Fibroblast of lung (primary cell): ENCODE measurements at regions not wholly inside any gene's neighbourhood (a gene's known extent, or its start where the extent isn't known, plus 50 kb on each side); places are given as distances from the start of the nearest gene placed in this dataset.

Experiments
- DNase-seq, 2 donors: peaks; one replicate each; pipeline versions ENCODE4 v3.0.0 to v3.0.0-alpha.2; 2010; ENCODE audit warnings: low read depth in 2 of 2
- H2AFZ ChIP-seq: 2 replicates; pipeline ENCODE4 v1.5.1; 2012; ENCODE audit warnings: low read length, control low read depth, inconsistent platforms
- H3K27ac ChIP-seq: 2 replicates; pipeline ENCODE4 v1.5.1; 2011; ENCODE audit warnings: low read length, control low read depth; ENCODE audit not compliant: insufficient read depth
- H3K27me3 ChIP-seq: 2 replicates; pipeline ENCODE4 v1.5.1; 2011; ENCODE audit warnings: mild to moderate bottlenecking, low read length; ENCODE audit not compliant: control insufficient read depth, insufficient read depth
- H3K36me3 ChIP-seq: 2 replicates; pipeline ENCODE4 v1.5.1; 2011; ENCODE audit warnings: low read length; ENCODE audit not compliant: control insufficient read depth, insufficient read depth
- H3K4me1 ChIP-seq: 2 replicates; pipeline ENCODE4 v1.5.1; 2011; ENCODE audit warnings: low read length; ENCODE audit not compliant: control insufficient read depth, insufficient read depth; ENCODE audit errors: extremely low read depth
- H3K4me2 ChIP-seq: 2 replicates; pipeline ENCODE4 v1.5.1; 2011; ENCODE audit warnings: low read length, control low read depth; ENCODE audit not compliant: insufficient read depth; ENCODE audit errors: extremely low read depth
- H3K4me3 ChIP-seq, 4 experiments: fragments of 200-600 bp in 1 of 4; sonication (generic) in 1 of 4; replicated peaks in 1 of 4; 2 replicates each; pipeline ENCODE4 v1.5.1; 2011 to 2016; ENCODE audit warnings: low read length in 4 of 4, low read depth in 3 of 4, mild to moderate bottlenecking in 3 of 4, control low read depth in 2 of 4, inconsistent platforms in 1 of 4, mixed read lengths in 1 of 4; ENCODE audit not compliant: insufficient read depth in 1 of 4; ENCODE audit errors: control extremely low read depth in 1 of 4
- H3K79me2 ChIP-seq: 2 replicates; pipeline ENCODE4 v1.5.1; 2012; ENCODE audit warnings: mild to moderate bottlenecking, low read length, inconsistent platforms; ENCODE audit not compliant: control insufficient read depth, insufficient read depth
- H3K9ac ChIP-seq: 2 replicates; pipeline ENCODE4 v1.5.1; 2011; ENCODE audit warnings: mild to moderate bottlenecking, low read length, control low read depth; ENCODE audit not compliant: insufficient read depth
- H3K9me3 ChIP-seq: 2 replicates; pipeline ENCODE4 v1.5.1; 2012; ENCODE audit warnings: low read depth, low read length; ENCODE audit not compliant: control insufficient read depth, insufficient read depth
- H4K20me1 ChIP-seq: 2 replicates; pipeline ENCODE4 v1.5.1; 2011; ENCODE audit warnings: low read length; ENCODE audit not compliant: control insufficient read depth, insufficient read depth; ENCODE audit errors: extremely low read depth
- EZH2 ChIP-seq: IDR thresholded peaks from 2 replicates; pipeline ENCODE4 v1.5.1; 2012; ENCODE audit warnings: low read length, control low read depth, mild to moderate bottlenecking; ENCODE audit errors: missing control alignments
- TF ChIP-seq, protein P1 (sequence below), 2 donors: IDR thresholded peaks in 1 of 2; conservative IDR thresholded peaks in 1 of 2; 1 replicate in 1 of 2; 2 replicates in 1 of 2; pipeline ENCODE4 v1.5.1; 2011 to 2012; ENCODE audit warnings: low read length in 2 of 2, control low read depth in 1 of 2, inconsistent platforms in 1 of 2, low read depth in 1 of 2, mild to moderate bottlenecking in 1 of 2

DNA sequence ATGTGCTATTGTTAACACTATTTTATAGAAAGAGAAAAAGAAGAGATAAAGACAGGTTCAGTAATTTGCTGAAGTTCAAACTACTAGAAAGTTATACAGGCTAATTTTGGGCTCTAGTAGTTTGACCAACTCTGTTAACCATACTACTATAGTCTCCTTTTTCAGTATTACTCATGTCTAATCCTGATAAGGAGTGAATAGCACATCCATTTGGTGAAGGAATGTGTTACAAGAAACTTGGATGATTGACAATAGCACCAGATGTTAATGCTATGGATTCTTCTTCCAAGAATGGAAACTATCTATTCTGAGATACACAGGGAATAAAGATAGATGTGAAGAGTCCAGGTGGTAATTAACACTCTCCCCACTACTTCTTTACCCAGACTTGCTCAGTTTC, 677.3 kb downstream of the PRELID2 start:
- Histone ChIP-seq H3K36me3 (no peaks in the 10 kb centered on the region), H3K4me3 (no peak overlapping the region), H2AFZ (no peak overlapping the region), H3K27ac (no peak overlapping the region), H3K9ac (no peak overlapping the region), H3K4me2 (no peak overlapping the region), H3K27me3 (no peaks in the 10 kb centered on the region), H3K79me2 (no peaks in the 10 kb centered on the region), H3K9me3 (no peaks in the 10 kb centered on the region), H3K4me1 (no peaks in the 10 kb centered on the region), H4K20me1 (no peaks in the 10 kb centered on the region)
- peak; percentile 19 to 35 for DNase-seq
- TF ChIP-seq, protein P1, sequence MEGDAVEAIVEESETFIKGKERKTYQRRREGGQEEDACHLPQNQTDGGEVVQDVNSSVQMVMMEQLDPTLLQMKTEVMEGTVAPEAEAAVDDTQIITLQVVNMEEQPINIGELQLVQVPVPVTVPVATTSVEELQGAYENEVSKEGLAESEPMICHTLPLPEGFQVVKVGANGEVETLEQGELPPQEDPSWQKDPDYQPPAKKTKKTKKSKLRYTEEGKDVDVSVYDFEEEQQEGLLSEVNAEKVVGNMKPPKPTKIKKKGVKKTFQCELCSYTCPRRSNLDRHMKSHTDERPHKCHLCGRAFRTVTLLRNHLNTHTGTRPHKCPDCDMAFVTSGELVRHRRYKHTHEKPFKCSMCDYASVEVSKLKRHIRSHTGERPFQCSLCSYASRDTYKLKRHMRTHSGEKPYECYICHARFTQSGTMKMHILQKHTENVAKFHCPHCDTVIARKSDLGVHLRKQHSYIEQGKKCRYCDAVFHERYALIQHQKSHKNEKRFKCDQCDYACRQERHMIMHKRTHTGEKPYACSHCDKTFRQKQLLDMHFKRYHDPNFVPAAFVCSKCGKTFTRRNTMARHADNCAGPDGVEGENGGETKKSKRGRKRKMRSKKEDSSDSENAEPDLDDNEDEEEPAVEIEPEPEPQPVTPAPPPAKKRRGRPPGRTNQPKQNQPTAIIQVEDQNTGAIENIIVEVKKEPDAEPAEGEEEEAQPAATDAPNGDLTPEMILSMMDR (conservative IDR thresholded peaks at IDR 0.05 in 1 of 2, IDR thresholded peaks at IDR 0.05 in 1 of 2; ENCODE audit: low read depth in 1 of 2, low read length in 2 of 2): no peak
- no peak for TF ChIP-seq EZH2

DNA sequence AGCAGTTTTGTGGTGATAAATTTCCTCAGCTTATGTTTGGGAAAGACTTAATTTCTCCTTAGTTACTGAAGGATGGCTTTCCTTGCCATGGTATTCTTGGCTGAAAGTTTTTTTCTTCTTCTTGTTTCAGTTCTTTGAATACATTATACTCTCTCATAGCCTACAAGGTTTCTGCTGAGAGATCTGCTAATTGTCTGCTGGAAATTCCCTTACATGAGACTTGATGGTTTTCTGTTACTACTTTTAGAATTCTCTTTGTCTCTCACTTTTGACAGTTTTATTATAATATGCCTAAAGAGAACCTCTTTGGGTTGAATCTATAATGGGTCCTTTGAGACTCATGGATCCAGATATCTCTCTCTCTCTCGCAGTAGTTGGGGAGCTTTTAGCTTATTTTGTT, 693.6 kb downstream of the PRELID2 start:
- H3K27me3 ChIP-seq: no peaks in the 10 kb centered on the region
- TF ChIP-seq EZH2: no peak
- TF ChIP-seq, protein P1 (conservative IDR thresholded peaks at IDR 0.05 in 1 of 2, IDR thresholded peaks at IDR 0.05 in 1 of 2; ENCODE audit: low read depth in 1 of 2, low read length in 2 of 2): no peak
- H3K4me3 ChIP-seq: no peak overlapping the region
- no peaks in the 10 kb centered on the region for H3K79me2 ChIP-seq
- H3K4me1 ChIP-seq: no peaks in the 10 kb centered on the region
- no peak overlapping the region for H3K27ac ChIP-seq
- H3K36me3 ChIP-seq: no peaks in the 10 kb centered on the region
- DNase-seq: no peak
- H3K9me3 ChIP-seq: no peaks in the 10 kb centered on the region
- H3K4me2 ChIP-seq: no peak overlapping the region
- no peaks in the 10 kb centered on the region for H4K20me1 ChIP-seq
- no peak overlapping the region for H2AFZ ChIP-seq
- no peak overlapping the region for H3K9ac ChIP-seq

DNA sequence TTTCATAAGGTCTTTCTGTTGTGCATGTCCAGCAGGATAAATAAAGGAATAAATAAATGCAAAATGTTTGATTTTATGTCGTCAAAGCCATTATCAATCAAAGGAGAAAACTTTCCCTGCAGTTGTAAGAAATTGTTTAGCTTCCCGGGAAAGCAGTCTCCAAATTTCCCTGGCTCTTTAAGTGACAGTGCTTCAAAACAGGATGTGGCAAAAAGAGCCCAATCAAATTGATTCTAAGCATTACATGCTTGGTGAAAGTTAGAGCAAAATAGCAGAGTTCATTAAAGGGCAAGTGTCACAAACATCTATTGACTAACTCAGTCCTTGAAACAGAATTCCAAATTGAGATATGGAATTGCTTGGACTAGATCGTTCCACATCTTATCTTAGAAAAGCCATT, 704.1 kb downstream of the PRELID2 start:
- no peak overlapping the region for H2AFZ ChIP-seq
- peak in 1 of 2 donors; percentile 8 for DNase-seq

More for the DNA sequence above, 704.1 kb downstream of the PRELID2 start:
- no peak overlapping the region for H3K4me3 ChIP-seq
- H3K27me3 ChIP-seq: no peaks in the 10 kb centered on the region
- no peaks in the 10 kb centered on the region for H3K4me1 ChIP-seq
- no peaks in the 10 kb centered on the region for H4K20me1 ChIP-seq
- TF ChIP-seq, protein P1 (conservative IDR thresholded peaks at IDR 0.05 in 1 of 2, IDR thresholded peaks at IDR 0.05 in 1 of 2; ENCODE audit: low read depth in 1 of 2, low read length in 2 of 2): no peak
- no peak overlapping the region for H3K4me2 ChIP-seq
- no peaks in the 10 kb centered on the region for H3K79me2 ChIP-seq
- H3K36me3 ChIP-seq: no peaks in the 10 kb centered on the region
- no peaks in the 10 kb centered on the region for H3K9me3 ChIP-seq
- H3K9ac ChIP-seq: no peak overlapping the region
- H3K27ac ChIP-seq: no peak overlapping the region
